MM.1S (cell line): ENCODE measurements at regions not wholly inside any gene's neighbourhood (a gene's known extent, or its start where the extent isn't known, plus 50 kb on each side); places are given as distances from the start of the nearest gene placed in this dataset.

Experiments used
- DNase-seq: peaks from one replicate; pipeline ENCODE4 v3.0.0-alpha.2; 2015
- H2AFZ ChIP-seq: fragments of 300-600 bp; sonication (generic); 2 replicates; pipeline ENCODE4 v1.6.0; 2016; ENCODE audit warnings: antibody characterized with exemption, low read length
- H3F3A ChIP-seq: fragments of 300-600 bp; sonication (generic); 2 replicates; pipeline ENCODE4 v1.6.1; 2016; ENCODE audit warnings: mild to moderate bottlenecking, antibody characterized with exemption, low read length, moderate library complexity, mixed read lengths; ENCODE audit not compliant: insufficient read depth
- H3K27ac ChIP-seq: fragments of 300-600 bp; sonication (generic); 2 replicates; pipeline ENCODE4 v1.5.1; 2016; ENCODE audit warnings: mild to moderate bottlenecking, low read length
- H3K27me3 ChIP-seq: fragments of 300-600 bp; sonication (generic); replicated peaks from 2 replicates; pipeline ENCODE4 v1.6.0; 2016; ENCODE audit warnings: low read length; ENCODE audit not compliant: insufficient read depth
- H3K36me3 ChIP-seq: fragments of 300-600 bp; sonication (generic); replicated peaks from 2 replicates; pipeline ENCODE4 v1.6.1; 2016; ENCODE audit warnings: mild to moderate bottlenecking, low read length, mixed read lengths; ENCODE audit not compliant: insufficient read depth
- H3K4me1 ChIP-seq: fragments of 300-600 bp; sonication (generic); 2 replicates; pipeline ENCODE4 v1.6.1; 2016; ENCODE audit warnings: low read length, mixed read lengths
- H3K4me2 ChIP-seq: fragments of 300-600 bp; sonication (generic); 2 replicates; pipeline ENCODE4 v1.6.0; 2016; ENCODE audit warnings: low read depth, low read length
- H3K4me3 ChIP-seq: fragments of 300-600 bp; sonication (generic); 2 replicates; pipeline ENCODE4 v1.5.1; 2016; ENCODE audit warnings: low read length, mixed read lengths
- H3K79me2 ChIP-seq: fragments of 300-600 bp; sonication (generic); 2 replicates; pipeline ENCODE4 v1.6.1; 2016; ENCODE audit warnings: mixed run types, low read length, mixed read lengths
- H3K9ac ChIP-seq: fragments of 300-600 bp; sonication (generic); 2 replicates; pipeline ENCODE4 v1.6.1; 2016; ENCODE audit warnings: low read length, mixed read lengths
- H3K9me2 ChIP-seq: fragments of 300-600 bp; sonication (generic); replicated peaks from 2 replicates; pipeline ENCODE4 v1.6.1; 2016; ENCODE audit warnings: mild to moderate bottlenecking, low read length, mixed read lengths; ENCODE audit not compliant: insufficient read depth
- H3K9me3 ChIP-seq: fragments of 300-600 bp; sonication (generic); replicated peaks from 2 replicates; pipeline ENCODE4 v1.6.1; 2016; ENCODE audit warnings: mild to moderate bottlenecking, low read length, mixed read lengths; ENCODE audit not compliant: insufficient read depth
- H4K20me1 ChIP-seq: fragments of 300-600 bp; sonication (generic); 2 replicates; pipeline ENCODE4 v1.6.1; 2016; ENCODE audit warnings: mild to moderate bottlenecking, low read length, moderate library complexity, mixed read lengths; ENCODE audit not compliant: insufficient read depth
- EZH2 ChIP-seq: fragments of 300-600 bp; sonication (generic); optimal IDR thresholded peaks from 2 replicates; pipeline ENCODE3; 2017; ENCODE audit warnings: low read depth, mild to moderate bottlenecking, antibody characterized with exemption, low read length, mixed read lengths
- EZH2phosphoT487 ChIP-seq: fragments of 300-600 bp; sonication (generic); IDR thresholded peaks from 2 replicates; pipeline ENCODE4 v1.6.1; 2018; ENCODE audit warnings: antibody characterized with exemption, low read length
- TF ChIP-seq, protein P1 (sequence below): fragments of 300-600 bp; sonication (generic); IDR thresholded peaks from 2 replicates; pipeline ENCODE4 v1.5.1; 2016; ENCODE audit warnings: antibody characterized with exemption, low read length, mixed read lengths

DNA sequence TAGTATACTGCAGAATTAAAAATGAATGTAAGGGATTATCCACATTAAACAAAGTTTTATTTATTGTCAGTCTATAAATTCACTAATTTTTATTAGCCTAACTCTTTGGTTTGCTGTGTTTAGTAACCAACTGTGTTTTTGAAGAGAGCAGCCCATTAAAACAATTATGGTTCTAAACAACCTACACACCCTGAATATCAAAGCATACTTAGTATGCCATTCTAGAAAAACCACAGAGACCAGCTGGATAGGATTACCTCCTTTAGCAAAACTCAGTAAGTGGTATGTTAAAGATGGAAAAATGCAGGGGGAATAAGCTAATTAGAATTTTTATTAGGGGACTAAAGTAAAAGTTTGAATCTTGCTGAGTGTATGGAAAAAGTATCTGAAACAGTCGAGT is 1981.7 kb upstream of the NUDT12 start:
- H3K79me2 ChIP-seq = no peaks in the 10 kb centered on the region
- H3F3A ChIP-seq = no peaks in the 10 kb centered on the region
- no peaks in the 10 kb centered on the region for H4K20me1 ChIP-seq
- H3K4me2 ChIP-seq = no peak overlapping the region
- no peak overlapping the region for H3K27ac ChIP-seq
- DNase-seq = no peak
- H3K4me3 ChIP-seq = no peak overlapping the region
- H3K9me2 ChIP-seq = no peaks in the 10 kb centered on the region
- no peaks in the 10 kb centered on the region for H3K36me3 ChIP-seq
- TF ChIP-seq, protein P1, sequence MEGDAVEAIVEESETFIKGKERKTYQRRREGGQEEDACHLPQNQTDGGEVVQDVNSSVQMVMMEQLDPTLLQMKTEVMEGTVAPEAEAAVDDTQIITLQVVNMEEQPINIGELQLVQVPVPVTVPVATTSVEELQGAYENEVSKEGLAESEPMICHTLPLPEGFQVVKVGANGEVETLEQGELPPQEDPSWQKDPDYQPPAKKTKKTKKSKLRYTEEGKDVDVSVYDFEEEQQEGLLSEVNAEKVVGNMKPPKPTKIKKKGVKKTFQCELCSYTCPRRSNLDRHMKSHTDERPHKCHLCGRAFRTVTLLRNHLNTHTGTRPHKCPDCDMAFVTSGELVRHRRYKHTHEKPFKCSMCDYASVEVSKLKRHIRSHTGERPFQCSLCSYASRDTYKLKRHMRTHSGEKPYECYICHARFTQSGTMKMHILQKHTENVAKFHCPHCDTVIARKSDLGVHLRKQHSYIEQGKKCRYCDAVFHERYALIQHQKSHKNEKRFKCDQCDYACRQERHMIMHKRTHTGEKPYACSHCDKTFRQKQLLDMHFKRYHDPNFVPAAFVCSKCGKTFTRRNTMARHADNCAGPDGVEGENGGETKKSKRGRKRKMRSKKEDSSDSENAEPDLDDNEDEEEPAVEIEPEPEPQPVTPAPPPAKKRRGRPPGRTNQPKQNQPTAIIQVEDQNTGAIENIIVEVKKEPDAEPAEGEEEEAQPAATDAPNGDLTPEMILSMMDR = no peak
- no peak for TF ChIP-seq EZH2phosphoT487
- TF ChIP-seq EZH2 = no peak
- H2AFZ ChIP-seq = no peak overlapping the region
- no peak overlapping the region for H3K9ac ChIP-seq
- H3K9me3 ChIP-seq = no peaks in the 10 kb centered on the region
- H3K27me3 ChIP-seq = no peaks in the 10 kb centered on the region
- no peaks in the 10 kb centered on the region for H3K4me1 ChIP-seq

DNA sequence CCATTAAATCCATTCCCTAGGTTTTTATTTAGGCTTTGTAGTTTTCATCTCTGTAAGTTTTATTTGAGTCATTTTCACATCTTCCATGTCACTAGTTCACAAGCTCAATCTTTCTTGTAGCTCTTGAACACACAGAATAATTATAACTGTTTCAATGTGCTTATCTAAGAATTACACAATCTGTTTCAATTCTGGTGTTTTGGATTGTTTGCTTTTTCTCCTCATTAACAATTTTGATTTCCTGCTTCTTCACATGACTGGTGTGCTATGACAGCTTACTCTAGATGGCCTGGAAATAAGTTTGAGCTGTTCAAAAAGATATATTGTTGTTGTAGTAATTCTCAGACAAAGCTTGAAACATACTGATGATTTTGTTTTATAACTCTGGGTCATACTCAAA is 1974.1 kb upstream of the NUDT12 start:
- Histone ChIP-seq H3F3A (no peaks in the 10 kb centered on the region), H3K4me2 (no peak overlapping the region), H3K79me2 (no peaks in the 10 kb centered on the region), H3K4me1 (no peaks in the 10 kb centered on the region), H3K27ac (no peak overlapping the region), H3K9ac (no peak overlapping the region), H3K36me3 (no peaks in the 10 kb centered on the region), H3K27me3 (no peaks in the 10 kb centered on the region), H3K4me3 (no peak overlapping the region), H4K20me1 (no peaks in the 10 kb centered on the region), H3K9me2 (no peaks in the 10 kb centered on the region), H3K9me3 (no peaks in the 10 kb centered on the region), H2AFZ (no peak overlapping the region)
- TF ChIP-seq, protein P1 = no peak
- no peak for TF ChIP-seq EZH2
- no peak for TF ChIP-seq EZH2phosphoT487
- no peak for DNase-seq

DNA sequence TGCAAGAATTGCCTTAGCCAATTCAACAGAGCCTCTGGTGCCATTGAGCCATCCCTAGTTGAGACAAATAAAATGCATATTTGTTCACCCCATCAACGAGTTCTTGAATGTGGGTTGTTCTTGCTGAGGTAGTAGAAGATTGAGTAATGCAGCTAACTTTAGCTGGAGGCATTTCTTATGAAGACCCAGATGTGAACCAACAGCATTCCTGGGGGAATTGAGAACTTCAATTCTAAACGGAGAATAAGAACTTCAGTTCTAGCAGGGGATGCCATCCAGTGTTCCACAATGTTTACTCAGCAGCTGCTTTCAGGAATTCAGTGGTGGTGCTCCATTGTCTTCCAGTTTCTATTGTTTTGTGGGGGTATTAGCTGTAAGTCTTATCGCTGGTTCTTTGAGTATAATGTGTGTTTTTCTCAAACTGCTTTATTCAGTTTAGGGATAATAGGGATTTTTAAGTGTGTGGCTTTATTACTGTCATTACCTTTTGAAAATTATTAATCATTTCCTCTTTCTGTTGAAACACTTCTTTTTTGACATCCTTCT is 1968.2 kb upstream of the NUDT12 start:
- no peaks in the 10 kb centered on the region for H3K79me2 ChIP-seq
- TF ChIP-seq EZH2 = no peak
- TF ChIP-seq, protein P1 = no peak
- TF ChIP-seq EZH2phosphoT487 = no peak
- H3K27me3 ChIP-seq = no peaks in the 10 kb centered on the region
- no peaks in the 10 kb centered on the region for H3K4me1 ChIP-seq
- H3K36me3 ChIP-seq = no peaks in the 10 kb centered on the region
- H3K4me2 ChIP-seq = no peak overlapping the region
- no peak overlapping the region for H2AFZ ChIP-seq
- DNase-seq = no peak
- H3K4me3 ChIP-seq = no peak overlapping the region
- H4K20me1 ChIP-seq = no peaks in the 10 kb centered on the region
- no peaks in the 10 kb centered on the region for H3F3A ChIP-seq
- H3K9me2 ChIP-seq = no peaks in the 10 kb centered on the region
- no peak overlapping the region for H3K27ac ChIP-seq
- H3K9me3 ChIP-seq = no peaks in the 10 kb centered on the region
- H3K9ac ChIP-seq = no peak overlapping the region
